Activated naive CD4-positive, alpha-beta T cell treated with anti-CD3 and anti-CD28 coated beads, Interleukin-2, amount 50 U/mL, for 16 hours (primary cell): ENCODE measurements at regions not wholly inside any gene's neighbourhood (a gene's known extent, or its start where the extent isn't known, plus 50 kb on each side); places are given as distances from the start of the nearest gene placed in this dataset.

Source experiments
- DNase-seq: peaks from one replicate; pipeline ENCODE4 v3.0.0-alpha.2; 2020

DNA sequence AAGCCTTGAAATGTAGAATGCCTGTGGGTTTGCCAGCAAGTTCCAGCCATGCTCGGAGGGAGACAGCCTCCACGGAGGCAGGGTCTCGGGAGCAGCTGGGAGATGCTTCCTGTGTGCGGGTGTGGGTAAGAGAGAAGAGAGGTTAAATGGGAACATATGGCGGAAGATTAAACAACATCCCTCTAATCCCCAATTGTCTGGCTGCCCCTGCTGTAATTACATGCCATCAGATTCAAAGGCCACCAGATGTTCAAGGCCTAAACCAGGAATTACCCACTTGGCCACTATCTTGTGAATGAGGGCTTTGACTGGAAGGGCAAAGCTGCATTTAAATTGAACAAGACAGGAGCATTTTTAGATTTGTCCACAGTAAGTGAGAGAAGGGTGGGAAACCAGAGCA lies 81.4 kb upstream of the BACE2 start:
- no peak for DNase-seq

DNA sequence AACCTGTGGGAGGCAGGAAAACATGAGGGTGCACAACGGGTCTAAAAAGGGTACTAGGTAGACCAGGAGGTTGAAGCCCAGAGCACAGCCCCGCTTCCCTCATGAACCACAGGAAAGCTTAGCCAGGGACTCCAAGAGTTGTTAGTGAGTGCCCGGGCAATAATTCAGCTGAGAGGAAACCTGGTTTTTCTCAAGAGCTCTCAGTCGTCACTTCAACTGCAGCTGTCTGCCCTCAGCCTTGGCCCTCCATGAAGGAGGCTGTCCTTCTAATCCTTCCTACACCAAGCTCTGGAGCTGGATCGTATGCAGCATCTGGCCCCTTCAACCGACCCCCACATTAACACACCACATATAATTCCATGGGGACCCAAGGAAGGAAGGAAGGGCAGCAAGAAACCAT lies 77.0 kb upstream of the BACE2 start:
- DNase-seq: no peak

DNA sequence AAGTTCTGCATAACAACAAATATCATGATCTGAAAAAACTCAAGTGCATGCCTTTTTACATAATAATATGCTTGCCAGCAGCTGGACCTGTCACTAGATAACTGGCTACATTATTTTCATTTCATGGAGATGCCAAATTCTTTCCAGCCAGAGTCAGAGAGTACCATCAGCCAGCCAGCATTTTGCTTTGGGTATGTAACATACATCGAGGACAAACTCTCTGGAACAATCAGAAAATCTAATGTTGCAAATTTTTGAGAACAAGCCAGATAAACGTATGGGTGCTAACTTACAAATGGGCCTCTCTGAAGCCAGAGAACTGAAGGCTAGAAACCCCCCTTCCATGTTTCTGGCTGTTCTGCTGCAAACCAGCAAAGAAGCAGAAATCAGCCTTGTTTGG lies 76.3 kb upstream of the BACE2 start:
- no peak for DNase-seq

DNA sequence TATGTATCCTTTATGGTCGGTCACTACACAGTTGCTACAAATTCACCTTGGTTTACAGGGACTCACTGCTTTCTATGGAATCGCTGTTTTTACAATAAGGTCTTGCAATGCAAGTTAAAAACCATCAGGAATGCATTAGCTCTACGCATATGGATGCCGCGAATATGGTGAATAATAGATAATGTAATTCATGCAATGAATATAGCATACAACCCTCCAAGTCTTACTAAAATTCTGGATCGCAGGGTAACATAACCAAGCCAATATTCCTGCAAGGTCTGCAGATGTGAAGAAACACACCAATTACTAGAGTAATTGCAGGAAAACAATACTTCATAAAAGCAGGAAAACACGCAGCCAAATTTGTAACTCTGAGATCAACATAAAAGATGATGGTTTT lies 75.6 kb upstream of the BACE2 start:
- no peak for DNase-seq

DNA sequence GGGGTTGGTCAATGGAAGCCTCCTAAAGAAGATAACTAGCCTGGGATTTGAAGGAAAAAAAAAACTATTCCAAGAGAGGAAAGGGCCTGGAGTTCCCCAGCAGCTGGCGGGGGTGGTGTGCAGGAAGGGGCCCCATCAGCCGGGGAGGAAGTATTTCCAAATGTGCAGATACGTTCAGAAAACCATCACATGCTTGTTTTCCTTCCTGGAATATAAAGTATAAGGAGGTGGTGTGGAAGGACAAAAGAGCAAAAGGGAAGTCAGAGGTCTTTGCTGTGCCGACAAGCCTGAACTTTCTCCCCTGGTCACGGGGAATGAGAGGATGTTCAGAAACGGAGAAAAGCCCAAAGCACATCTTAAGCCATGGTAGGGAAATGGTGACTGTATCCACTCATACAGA lies 72.0 kb upstream of the BACE2 start:
- no peak for DNase-seq

DNA sequence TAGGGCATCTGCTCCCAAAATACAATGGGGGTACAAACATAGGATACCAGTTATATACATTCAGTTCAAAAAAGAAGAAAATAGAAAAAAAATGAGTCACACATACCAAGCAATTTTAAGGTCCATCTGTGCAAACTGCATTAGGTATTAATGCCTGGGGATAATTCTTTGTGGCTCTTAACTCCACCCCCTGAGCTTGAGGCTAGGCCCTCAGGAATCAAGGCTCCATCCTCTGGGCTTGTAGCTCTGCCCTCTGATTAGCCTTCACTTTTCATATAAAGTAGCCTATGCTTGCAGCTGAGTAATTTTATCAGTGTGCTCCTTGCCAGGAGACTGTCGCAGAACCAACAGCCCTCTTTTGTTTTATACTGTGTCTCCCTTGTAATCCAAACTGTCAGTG lies 69.9 kb upstream of the BACE2 start:
- DNase-seq: no peak

DNA sequence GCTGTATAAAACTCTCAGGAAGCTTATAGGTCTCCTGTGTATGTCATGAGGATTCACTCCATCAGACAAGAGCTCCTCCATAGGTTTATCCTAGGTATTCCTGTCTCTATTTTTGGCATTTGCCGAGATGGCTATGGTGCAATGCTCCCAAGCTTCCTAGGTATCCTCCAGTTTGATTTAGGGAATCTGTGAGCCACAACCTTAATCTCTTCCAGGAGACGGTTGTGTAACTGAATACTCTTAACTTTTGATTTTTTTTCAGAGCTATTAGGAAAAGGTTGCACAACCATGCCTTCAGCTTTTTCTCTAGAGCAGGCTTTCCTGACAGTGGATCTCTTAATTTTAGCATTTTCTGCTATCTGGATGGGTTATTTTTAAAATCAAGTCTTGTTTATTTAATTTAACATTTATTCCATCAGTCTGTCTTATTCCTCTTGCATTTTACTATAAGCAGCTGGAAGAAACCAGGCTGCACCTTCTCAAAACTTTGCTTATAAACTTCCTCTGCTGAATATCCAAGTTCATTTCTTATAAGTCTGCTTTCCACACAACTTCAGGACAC lies 69.4 kb upstream of the BACE2 start:
- no peak for DNase-seq

DNA sequence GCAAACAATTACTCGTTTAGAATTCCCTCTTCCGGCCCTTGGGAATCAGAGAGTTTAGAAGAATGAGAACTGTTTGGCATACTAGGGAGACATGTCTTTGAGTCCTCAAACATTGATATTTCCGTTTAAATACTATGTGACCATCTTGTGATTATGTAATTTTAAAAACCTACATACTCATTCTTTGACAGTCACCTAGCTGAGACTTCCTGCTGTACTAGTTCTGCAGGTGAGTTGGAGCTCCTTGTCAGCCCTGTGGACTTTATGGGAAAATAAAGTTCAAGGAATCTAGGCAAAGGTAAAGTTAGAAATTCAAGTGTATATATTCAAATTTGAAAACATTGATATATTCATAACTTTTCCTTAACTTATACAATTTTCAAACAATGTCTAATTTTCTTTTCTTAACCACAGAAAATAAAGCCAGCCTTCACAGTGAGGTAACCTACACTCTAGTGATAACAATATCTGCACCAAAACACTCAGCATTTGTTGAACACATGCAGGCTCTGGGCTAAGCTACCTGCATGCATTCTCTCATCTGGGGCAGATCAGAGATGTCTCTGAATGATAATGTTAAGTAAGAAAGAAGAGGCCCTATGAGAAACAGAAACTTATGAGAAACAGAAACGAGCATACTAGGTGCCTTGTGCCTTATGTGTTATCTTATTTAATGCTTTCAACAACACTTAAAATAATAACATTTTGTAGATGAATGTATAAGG lies 67.0 kb upstream of the BACE2 start:
- no peak for DNase-seq

DNA sequence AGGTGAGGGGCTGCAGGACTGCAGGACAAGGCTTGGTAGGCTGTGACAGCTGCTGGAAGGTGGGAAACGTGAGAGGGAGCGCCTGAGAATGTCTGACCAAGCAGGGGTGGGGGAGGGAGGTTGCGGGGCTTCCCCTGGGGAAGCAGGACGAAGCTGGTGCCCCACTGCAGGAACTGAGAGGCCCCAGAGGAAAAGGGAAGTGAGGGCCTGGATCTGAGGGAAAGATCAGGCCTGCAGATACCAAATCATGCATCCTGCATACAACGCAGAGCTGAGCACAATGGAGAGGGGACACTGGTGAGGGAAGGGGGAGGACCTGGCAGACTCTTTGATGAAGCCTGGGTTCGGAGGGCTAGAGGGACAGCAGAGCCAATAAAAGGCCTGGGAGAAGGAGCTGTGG lies 65.7 kb upstream of the BACE2 start:
- no peak for DNase-seq

DNA sequence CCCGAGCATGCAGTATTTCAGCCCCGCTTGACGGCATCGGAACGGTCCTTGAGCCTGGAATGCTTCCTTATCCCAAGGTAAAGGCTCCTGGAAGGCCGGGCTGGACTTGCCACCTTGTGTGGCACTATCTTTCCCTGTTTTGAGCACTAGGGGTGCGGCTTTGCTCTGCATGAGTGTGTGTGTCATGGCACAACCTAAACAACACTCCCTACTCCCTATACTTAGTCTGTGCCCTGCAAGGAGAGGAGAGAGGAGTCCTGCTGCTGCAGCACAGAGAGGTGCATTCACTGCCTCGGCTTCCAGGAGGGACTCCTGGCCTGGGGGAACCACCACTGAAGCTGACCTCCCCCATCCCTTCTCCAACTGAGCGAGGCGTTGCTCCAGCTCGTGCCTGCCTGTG lies 60.4 kb upstream of the BACE2 start:
- no peak for DNase-seq

DNA sequence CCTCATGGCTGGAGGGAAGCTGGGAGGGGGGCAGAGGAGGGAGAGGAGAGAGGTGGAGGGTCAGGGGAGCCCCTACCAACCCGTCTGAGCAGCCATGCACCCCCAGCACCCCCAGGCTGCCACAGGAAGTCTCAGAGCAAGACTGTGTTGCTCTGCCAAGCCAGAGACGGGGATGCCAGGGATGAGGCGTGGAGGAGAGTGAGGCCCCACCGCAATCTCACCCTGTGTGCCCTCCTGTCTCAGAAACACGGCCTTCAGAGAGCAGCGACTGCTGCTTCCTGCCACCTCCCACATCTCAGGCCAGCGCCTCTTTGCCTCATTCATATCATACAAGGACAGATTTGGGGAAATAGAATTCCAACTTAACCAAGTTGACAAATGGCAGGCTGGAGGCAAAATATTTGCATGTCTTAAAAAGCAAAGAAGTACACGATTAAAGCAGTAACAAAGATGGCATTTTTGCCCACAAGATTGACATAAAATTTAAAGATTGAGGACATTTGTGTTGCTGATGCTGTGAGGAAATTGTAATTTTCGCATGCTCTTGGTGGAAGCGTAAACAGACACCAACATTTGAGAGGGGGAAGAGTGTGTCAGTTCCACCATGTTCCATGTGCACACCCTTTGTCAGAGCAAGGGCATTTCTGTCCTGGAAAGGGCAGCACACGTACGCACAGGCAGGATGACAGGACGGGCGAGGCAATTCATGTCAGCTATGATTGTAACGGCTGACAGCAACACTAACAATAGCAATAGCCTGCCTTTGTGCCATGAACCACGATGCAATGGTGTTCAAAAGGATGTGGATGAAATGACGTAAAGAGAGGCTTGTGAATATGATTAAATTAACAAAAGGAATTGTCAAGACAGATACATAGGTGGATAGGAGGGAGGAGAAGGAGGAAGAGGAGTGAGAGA lies 59.0 kb upstream of the BACE2 start:
- no peak for DNase-seq

DNA sequence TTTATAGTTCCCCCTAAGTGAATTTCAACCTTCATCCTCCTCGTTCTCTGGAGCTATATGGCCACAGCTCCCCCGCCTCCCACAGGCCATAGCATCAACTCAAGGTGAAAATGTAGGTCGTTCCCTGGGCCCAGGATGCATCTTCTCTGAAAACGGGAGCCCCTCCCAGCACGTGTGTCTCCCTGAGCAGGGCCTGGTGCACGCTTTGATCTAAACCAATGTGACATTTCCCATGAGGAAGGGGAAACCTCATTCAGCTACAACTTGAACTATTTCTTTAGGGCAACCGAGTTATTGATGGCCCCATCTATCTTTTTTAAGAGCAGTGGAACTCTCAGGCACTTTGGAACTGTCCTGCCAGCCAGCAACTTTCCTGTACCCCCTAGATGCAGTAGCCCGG lies 57.8 kb upstream of the BACE2 start:
- no peak for DNase-seq

DNA sequence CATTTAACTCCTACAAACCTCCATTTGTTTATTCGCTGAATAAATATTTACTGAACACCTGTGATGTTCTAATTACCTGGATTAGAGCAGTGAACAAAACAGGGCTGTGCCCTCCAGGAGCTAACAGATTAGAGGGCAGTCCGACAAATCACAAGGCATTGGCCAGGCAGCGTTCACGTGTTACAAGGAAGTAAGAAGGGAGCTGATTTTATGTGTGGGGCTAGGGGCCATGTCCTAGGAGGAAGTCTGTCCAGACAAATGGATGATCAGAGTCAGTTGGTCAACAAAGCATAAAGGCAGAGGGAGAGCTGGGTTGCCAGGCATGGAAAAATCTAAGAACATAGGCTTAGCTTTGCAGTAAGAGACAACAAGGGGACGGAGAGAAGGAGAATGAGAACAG lies 57.3 kb upstream of the BACE2 start:
- no peak for DNase-seq

DNA sequence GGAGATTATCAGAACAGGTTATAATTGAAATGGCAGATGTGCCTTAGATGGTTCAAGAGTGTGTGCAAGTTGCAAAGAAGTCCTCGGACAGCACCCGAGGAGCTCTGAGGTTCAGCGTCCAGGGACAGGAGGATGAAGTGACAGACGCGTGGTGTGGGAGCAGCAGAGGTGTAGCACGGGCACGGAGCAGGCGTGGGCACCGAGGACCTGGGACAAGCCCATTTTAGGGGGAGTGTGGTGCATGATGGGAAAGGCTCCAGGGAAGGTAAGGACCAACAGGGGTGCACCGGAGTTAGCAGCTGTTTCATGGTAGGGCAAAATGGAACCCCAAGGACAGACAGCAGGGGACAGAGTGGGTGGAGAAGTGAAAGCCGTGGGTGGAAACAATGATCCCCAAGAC lies 56.3 kb upstream of the BACE2 start:
- no peak for DNase-seq

DNA sequence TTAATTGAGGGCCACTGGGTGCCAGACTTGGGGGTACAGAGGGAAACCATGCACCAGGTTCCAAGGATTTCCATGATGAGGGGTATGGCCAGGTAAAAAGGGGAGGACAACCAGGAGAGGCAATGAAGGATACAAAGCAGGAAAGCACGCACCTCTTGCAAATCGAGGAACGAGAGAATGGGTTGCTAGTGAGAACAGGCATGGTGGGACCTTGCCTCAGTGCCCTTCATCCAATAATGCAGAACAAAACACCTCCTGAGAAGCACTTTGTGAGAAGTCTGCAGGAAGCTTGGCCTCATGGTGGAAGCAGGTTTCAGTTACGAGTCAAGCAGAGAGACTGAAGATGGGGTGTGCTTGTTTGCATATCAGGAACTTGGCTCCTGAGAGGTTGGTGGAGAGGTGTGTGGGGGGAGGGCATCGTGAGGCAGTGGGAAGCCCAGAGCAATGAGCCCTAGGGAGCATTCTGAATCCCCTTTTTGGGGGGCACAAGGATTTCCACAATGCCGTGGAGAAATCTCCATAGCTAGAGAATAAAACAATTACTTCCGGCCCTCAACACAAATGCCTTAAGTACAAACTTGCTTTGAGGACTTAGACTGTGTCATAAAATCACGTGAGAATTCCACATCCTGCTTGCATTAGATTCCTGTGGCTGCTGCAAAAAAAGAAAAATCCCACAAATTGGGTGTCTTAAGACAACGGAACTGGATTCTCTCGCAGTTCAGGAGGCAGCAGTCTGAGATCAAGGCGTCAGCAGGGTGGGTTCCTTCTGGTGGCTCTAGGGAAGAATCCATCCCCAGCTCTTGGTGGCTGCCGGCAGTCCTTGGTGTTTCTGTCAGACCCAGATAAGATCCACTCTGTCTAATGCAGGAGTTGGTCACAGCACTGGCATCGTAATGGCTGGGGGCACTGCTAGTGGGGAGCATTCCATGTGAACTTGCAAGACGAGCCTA lies 54.9 kb upstream of the BACE2 start:
- no peak for DNase-seq

DNA sequence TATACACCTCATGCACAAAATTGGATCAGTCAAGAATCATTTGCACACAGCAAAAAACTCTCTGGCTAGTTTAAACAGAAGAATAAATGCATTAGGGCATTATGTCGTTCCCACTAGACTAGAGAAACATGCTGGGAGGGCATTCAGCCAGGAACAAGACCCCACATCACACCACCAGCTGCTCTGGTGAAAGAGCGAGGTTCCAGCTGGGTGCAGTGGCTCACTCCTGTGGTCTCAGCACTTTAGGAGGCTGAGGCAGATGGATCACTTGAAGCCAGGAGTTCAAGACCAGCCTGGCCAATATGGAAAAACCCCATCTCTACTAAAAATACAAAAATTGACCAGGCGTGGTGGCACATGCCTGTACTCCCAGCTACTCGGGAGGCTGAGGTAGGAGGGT lies 52.1 kb upstream of the BACE2 start:
- no peak for DNase-seq
